HG03439 (cell line): ENCODE measurements at regions not wholly inside any gene's neighbourhood (a gene's known extent, or its start where the extent isn't known, plus 50 kb on each side); places are given as distances from the start of the nearest gene placed in this dataset.

Experiments used
- ATAC-seq: cut with Tn5 transposase; IDR thresholded peaks from one replicate; pipeline ENCODE4 v1.9.1; 2021; ENCODE audit warnings: mild to moderate bottlenecking, moderate library complexity; ENCODE audit not compliant: unreplicated experiment

- ATAC-seq = no peak
Measured at GRCh38 chr4:43343298-43343697, 450.8 kb downstream of the GRXCR1 start.

GRCh38 chr4:43345323-43345925 lies 452.9 kb downstream of the GRXCR1 start:
- no peak for ATAC-seq

GRCh38 chr4:43348591-43348990 lies 456.1 kb downstream of the GRXCR1 start:
- ATAC-seq = no peak

- ATAC-seq = no peak
Measured at GRCh38 chr4:43351970-43352806, 459.7 kb downstream of the GRXCR1 start.

- no peak for ATAC-seq
Measured at GRCh38 chr4:43352859-43353258, 460.3 kb downstream of the GRXCR1 start.

GRCh38 chr4:43353552-43353951 lies 461.0 kb downstream of the GRXCR1 start:
- ATAC-seq = no peak

- no peak for ATAC-seq
Measured at GRCh38 chr4:43356786-43357185, 464.3 kb downstream of the GRXCR1 start.

- ATAC-seq = no peak
Measured at GRCh38 chr4:43357252-43357974, 464.9 kb downstream of the GRXCR1 start.

GRCh38 chr4:43360296-43360695 lies 467.8 kb downstream of the GRXCR1 start:
- ATAC-seq = no peak

GRCh38 chr4:43362875-43363636 lies 470.5 kb downstream of the GRXCR1 start:
- no peak for ATAC-seq

- no peak for ATAC-seq
Measured at GRCh38 chr4:43369036-43369594, 476.6 kb downstream of the GRXCR1 start.

GRCh38 chr4:43373201-43373600 lies 480.7 kb downstream of the GRXCR1 start:
- ATAC-seq = no peak

GRCh38 chr4:43374216-43374751 lies 481.8 kb downstream of the GRXCR1 start:
- no peak for ATAC-seq

- ATAC-seq = no peak
Measured at GRCh38 chr4:43379016-43379415, 486.5 kb downstream of the GRXCR1 start.

GRCh38 chr4:43380093-43380492 lies 487.6 kb downstream of the GRXCR1 start:
- ATAC-seq = no peak

- ATAC-seq = no peak
Measured at GRCh38 chr4:43391069-43391468, 498.6 kb downstream of the GRXCR1 start.

- ATAC-seq = no peak
Measured at GRCh38 chr4:43394976-43395375, 502.5 kb downstream of the GRXCR1 start.

GRCh38 chr4:43399726-43400125 lies 507.2 kb downstream of the GRXCR1 start:
- ATAC-seq = no peak

- ATAC-seq = no peak
Measured at GRCh38 chr4:43402393-43402792, 509.9 kb downstream of the GRXCR1 start.

GRCh38 chr4:43410636-43411035 lies 518.1 kb downstream of the GRXCR1 start:
- ATAC-seq = no peak
